ENCODE measurements at regions not wholly inside any gene's neighbourhood (a gene's known extent, or its start where the extent isn't known, plus 50 kb on each side); places are given as distances from the start of the nearest gene placed in this dataset.

DNA sequence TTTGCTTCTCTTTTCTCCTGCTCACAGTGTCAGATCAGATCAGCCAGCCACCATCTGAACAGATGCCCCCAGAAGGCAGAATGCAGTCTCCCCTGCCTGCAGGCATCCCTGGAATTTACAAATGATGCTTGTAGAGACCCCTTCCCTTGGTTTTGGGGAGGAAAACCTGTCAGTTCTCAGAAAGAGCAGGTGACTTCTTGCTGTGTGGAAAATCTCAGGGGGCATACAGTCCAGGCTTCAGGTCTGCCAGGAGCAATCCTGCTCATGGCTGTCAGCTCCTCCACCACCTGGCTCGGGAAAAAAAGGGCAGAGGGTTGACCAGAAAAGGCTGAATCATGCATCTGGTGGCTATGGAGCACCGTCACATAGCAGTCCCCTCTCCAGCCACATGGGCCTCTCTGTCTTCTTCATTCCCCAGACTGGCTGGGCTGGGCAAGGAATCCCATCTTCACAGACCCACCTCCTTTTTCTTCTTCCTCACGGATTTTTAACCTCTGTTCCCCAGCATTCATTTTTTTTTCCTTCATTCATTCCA, 107.0 kb downstream of the KCNF1 start:
- no peak for FAIRE-seq

DNA sequence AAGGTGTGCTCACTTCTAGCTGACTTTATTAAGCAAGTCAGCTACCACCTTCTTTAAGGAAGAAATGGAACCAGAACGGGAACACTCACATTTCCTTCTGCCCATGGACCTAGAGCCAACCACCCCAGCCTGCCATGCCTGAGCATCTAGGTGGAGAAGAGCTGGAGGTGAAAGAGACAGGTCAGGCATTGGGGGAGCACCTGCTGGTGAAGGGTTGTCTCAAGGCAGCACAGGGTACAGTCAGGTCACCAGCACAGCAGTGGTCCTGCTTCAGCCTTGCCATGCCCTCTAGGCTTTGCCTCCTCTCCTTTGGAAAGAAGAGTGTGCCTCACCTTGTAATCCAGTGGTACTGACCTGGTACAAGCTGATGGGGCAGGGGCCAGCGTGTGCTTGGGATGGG, 107.9 kb downstream of the KCNF1 start:
- no peak for FAIRE-seq

DNA sequence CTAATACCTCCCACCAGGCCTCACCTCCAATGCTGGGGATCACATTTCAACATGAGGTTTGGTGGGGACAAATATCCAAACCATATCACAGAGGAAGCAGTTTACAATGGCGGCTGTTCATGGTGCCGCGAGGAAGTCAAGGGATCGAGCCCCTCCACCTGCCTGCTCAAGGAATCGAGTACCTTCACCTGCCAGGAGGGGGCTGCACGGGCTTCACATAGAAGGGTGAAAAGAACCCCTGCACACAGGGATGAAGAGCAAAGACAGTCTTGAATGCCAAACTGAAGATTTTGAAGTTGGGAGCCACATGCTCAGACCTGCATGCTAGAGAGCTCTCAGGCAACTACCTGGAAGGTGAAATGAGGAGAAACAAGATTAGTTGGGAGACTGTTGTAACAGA, 110.3 kb downstream of the KCNF1 start:
- FAIRE-seq, result no peak

DNA sequence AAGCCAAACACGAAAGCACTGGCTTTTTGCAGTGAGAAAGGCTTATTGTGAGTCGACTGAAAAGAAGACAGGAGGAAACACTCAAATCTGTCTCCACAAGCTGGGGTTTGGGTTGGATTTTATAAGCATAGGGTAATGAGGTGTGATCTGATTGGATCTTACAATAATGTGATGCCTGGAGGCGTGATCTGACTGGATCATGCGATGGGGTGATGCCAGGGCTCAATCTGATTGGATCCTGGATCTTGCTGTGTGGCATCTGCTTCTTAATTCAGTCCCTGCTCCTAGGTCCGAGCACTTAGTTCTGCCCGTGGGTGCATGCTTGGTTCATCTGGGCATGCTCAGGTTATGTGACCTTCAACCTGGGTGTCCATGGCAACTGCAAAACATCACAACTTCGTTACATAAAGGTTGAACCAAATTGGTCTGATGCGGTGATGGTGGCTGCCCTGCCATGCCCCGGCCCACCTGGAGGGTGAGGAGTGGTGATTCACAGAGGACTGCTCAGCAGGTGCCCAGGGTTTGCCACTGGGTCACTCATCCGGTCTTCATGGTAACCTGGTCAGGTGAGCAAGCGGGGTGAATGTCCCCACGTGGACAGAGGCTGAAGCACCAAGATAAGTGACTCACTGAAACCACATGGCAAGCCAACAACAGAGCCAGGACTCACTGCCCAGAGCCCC, 111.0 kb downstream of the KCNF1 start:
- no peak for FAIRE-seq

DNA sequence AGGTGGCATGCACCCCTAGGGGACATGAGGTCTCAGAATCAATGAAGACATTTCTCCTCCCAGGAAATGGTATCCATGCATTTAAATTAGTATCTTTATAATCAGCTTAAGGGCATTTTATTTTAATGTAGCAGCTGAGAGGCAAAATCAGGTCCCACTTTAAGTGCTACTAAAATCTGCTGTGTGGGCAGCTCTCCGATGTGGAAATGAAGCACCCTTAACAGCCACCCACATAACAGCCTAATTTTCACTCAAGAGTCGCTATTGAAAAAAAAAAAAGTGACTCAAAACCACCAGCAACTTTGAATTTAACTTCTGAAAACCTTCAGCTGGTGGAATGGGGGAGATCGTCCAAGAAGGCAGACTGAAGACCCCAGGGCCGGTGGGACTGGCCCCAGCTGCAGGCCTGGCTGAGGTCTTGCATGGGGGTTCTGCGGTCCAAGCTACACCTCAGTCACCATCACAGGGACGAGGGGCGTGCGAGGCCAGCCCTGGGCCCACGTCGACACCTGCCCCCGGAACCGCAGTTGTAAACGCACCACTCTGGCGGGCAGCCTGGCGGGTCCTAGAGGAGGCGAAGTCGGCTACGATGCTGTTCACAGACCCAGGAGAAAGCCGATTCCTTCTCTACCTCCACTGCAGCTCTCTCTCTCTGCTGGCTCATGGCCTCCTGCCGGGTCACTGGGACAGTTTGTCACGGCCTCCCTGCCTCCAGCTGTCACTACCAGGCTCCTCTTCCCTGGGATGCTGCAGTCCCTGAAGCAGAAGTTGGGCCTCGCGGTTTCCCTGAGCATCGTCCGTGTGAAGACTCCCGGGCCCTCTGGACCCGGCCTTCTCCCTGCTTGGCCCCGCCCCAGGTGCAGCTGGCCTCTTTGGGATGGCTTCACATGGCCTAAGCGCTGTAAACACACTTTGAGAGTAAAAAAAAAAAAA, 111.9 kb downstream of the KCNF1 start:
- FAIRE-seq, result no peak

DNA sequence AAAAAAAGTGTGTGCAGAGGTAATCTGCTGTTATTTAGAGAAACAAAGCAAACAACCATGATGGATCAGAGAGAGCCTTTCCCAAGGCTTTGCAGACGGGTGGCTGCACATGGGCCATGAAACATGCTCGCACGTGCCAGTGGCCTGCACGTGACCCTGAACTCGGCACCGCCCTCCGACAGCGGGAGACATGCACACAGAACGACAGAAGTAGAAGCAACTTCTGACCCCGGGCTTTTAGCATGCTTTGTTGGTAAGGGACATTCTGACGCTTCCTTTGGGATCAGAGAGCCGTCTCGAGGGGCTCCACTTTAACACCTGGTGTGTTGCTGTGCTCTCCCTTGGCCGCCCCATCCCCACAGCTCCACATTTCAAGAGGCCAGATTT, 112.5 kb downstream of the KCNF1 start:
- FAIRE-seq, result no peak

DNA sequence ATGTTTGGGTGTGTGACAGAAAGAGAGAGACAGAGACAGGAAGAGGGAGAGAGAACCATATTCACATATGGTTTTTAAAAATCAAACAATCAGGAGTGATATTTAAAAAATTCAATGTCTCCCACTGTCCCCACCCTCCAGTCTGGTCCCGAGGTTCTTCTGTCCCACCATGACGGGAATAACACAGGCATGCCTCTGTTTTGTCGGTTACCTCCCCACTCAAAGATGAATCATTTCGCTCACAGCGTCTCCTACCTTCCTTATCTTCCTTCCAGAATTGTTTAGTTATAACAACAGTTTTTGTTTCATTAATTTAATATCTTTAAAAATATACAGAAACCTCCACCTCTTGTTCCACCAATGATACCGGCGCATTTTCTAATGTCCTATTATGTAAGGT, 113.0 kb downstream of the KCNF1 start:
- FAIRE-seq, result no peak

DNA sequence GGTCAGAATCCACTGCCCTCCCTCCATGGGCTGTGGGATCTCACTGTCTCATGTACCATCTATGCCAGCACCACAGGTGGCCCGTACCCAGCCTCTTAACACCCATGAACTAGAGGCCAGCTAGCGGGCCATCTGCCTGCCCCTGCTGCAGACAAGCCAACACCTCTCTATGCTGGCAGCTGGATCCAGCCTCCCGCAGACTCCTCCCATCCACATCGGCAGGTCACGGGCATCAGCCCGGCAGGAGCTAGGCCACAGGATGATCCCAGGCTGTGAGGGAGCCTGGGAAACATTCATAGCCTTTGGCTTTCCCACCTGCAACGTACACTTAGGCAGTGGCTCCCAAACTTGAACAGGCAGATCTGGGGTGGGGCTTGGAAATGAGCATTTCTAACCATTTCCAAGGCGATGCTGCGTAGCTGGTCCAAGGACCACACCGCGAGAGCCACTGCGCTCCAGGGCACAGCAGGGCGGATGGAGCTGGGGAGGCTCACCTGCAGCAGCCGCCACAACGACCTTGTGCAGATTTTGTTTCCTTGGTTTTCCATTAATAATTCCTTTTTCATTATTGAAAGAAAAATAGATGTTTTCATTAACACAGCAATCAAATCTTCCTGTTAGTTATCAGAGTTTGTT, 114.7 kb downstream of the KCNF1 start:
- no peak for FAIRE-seq

DNA sequence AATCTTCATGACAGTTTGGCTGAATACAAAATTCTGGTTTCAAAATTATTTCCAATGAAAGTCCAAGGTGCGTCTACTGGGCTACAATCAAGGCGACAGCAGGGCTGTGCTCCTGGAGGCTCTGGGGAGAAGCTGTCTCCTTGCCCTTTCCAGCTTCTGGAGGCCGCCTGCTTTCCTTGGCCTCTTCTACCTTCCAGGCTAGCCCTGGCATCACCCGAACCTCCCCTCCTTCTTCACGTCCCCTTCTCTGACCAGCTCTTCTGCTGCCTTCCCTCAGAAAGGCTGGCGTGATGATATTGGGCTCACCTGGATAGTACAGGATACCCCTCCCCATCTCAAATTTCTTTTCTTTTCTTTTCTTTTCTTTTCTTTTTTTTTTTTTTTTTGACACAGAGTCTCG, 115.5 kb downstream of the KCNF1 start:
- FAIRE-seq, result no peak

DNA sequence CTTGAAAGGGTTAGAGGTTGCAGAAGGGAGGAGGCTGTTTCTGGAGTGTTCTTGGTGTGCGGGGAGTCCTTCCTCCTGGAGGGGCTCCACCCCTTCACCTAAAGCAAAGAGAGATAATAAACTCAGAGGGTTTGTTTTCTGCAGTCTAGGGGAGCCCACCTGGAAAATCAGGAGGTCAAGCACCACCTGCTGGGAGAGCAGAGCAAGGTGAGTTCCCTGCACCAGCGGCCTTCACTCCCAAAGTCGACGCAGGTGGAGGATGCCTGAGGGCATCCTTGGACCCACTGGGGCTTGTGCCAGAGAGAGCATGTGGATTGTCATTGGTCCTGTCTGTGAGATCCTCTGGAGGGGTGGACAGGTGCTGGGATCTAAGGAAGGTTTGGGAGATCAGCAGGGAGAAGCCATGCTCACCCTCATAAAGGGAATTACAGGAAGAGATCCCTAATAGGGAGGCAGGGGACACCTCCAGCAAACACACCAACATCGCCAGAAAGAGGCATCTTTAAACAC, 116.7 kb downstream of the KCNF1 start:
- FAIRE-seq, result no peak

DNA sequence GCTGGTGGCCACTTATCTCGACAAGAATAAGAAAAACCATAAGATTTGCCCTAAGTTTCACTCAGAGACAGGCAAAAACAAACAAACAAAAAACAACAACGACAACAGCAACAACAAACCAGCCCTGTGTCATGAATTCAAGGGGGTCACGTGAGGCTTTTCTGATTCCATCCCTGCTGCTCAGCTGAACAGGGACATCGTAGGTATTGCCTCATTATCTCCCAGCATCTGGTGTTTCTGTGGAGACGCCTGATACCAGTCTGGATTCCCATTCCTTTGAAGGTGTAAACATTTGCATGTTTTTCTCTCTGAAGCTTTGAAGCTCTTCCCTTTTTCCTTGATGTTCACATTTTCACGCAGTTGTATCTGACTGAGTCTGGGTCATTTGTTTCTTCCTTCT, 117.4 kb downstream of the KCNF1 start:
- FAIRE-seq, result no peak

DNA sequence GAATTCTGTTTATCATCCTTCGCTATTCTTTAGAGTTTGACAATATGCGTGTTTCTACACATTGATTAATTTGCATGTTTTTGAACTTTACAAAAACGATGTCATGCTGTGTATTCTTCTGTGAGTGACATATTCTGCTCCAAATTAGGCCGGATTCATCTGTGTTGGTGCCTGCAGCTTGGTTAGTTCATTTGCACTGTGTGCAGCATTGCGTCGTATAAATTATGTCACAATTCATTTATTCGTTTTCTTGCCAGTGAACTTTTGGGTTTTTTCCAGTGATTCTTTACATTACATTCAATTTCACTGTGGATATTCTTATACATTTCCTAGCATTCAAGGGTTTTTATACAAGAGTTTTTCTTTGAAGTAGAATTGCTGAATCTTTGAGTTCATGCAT, 118.3 kb downstream of the KCNF1 start:
- no peak for FAIRE-seq

DNA sequence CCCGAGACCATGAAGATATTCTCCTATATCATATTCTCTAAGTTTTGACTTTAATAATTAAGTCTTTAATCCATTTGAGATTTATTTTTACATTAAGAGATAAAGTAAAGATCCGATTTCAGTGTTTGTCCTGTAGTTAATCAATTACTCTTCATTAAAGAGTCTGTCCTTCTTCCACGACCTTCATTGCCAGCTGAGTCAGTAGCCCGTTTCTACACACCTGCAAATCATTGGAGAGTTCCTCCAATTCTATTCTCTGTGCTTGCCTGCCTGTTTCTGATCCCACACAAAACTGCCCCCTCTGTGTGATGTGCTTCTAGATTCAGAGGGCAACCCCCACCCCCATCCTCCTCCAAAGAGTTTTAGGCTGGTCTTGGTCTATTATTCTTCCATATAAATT, 119.2 kb downstream of the KCNF1 start:
- no peak for FAIRE-seq

DNA sequence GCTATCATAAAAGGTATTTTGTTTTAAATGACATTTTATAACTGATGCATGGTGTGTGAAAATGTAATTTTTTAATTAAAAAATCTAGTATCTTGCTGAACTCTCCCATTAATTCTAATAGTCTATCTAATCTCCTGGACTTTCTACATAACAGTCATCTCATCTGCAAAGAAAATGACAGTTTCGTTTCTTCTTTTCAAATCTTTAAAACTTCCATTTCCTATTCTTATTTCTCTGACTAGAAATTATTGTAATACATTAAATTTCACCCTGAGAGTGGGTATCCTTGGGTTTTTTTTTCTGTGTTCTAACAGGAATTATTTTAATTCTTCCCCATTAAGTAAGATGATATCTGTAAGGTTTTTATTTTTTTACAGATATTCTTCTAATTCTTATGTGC, 120.1 kb downstream of the KCNF1 start:
- FAIRE-seq, result no peak

DNA sequence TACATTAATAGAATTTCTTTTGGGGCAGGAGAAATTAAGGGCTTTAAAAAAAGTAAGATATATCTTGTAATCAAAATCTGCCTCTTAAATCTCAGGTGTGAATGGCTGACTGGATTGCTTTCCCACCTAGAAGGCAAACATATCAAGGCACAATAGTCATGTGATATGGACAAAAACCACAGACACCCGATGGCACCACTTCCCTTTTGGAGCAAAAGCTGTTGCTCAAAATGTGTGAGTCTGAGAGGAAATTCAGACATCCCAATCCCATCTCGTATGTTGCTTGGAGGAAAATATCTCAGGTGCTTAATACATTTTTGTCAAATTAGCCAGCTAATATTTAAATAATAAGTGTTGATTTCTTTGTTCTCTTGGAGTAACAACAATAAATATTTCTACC, 120.7 kb downstream of the KCNF1 start:
- no peak for FAIRE-seq

DNA sequence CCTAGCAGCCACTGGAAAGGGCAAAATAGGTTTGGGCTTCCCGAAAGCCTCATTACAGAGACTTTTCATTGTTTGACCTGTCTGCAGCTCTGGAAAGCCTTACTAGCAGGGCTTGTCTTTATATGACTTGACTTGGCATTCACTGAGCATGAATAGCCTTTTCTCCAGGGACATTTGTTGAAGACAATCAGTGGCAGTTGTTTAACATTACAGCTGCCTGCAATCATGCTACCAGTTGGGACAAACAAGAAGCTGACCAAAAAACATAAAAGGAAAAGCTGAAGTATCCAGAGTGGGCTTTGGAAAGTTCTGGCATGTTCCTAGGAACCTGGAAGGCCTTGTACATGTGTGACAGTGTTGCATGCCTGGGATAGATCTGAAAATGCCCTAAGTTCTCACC, 121.4 kb downstream of the KCNF1 start:
- no peak for FAIRE-seq

DNA sequence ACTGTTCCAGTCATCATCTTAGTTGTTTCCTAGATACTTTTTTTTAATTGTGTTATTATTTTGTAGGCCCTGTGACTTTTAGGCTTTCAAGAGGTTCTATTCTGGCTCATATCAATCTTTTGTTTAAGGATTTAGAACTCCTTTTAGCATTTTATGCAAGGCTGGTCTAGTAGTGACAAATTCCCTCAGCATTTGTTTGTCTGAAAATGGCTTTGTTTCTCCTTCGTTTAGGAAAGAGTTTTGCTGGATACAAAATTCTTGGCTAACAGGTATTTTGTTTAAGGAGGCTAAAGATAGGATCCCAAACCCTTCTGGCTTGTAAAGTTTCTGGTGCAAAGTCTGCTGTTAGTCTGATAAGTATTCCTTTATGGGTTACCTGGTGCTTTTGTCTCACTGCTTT, 116.6 kb upstream of the SLC66A3 start:
- FAIRE-seq, result no peak

DNA sequence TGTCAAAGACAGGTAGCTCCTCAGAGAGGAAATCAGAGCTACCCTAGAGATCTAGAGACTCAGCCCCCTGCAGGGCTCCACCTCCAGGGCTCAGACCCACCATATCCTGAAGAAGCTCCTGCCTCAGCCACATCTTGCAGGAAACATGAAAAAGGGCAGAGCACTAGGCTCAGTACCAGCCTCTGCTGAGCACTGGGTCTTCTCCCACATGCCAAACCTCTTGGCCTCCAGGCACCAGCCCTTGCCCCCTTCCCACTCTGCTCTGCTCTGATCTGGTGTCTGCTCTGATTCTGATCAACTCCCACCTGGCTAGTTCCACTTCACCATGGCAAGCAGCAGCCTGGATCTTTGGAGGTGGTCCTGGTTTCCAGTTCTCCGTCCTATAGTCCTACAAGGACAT, 114.3 kb upstream of the SLC66A3 start:
- FAIRE-seq, result no peak

DNA sequence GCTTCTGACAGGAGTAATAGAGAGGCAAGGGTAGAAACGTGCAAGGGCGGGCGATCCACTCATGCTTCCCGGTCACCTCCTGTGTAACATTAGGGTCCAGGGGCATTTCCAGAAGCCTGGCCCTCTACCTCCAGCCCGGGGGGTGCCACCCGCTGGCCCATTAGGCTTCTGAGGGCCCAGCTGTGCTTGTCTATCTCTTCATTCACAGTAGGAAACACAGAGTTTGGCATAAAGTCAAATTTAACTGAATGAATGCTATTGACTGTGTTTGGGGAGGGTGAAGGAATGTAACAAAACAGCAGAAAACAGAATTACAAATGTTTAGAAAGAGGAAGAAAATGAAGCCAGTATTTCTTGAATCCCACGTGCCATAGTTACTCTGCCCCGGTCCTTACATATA, 112.4 kb upstream of the SLC66A3 start:
- FAIRE-seq, result no peak

DNA sequence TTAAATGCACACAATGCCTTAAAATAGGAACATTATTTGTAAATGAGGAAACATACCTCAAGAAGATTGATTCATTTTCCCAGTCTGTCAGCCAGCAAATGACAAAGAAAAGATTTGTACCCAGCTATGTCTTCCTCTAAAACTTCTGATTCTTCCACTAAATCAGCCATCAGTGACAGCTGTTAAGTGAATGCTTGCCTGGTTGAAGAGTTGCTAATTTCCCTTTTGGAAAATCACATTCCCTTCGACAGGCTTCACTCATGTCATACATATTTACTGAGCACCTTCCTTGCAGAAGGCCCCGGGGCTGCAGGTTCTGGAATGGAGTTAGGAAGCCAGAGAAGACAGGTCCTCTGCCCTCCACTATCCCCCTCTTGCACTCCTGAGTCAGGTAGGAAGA, 112.0 kb upstream of the SLC66A3 start:
- no peak for FAIRE-seq

DNA sequence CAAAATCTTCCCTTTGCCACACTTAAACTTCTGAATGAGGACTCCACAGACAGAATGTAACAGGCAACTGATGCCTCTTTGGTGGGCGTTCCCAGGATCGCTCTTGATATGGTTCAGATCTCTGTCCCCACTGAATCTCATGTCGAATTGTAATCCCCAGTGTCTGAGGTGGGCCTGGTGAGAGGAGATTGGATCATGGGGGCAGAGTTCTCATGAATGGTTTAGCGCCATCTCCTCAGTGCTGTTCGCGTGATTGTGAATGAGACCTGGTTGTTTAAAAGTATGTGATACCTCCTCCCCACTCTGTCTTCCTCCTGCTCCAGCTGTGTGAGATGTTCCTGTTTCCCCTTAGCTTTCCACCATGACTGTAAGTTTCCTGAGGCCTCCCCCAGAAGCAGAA, 111.1 kb upstream of the SLC66A3 start:
- no peak for FAIRE-seq

DNA sequence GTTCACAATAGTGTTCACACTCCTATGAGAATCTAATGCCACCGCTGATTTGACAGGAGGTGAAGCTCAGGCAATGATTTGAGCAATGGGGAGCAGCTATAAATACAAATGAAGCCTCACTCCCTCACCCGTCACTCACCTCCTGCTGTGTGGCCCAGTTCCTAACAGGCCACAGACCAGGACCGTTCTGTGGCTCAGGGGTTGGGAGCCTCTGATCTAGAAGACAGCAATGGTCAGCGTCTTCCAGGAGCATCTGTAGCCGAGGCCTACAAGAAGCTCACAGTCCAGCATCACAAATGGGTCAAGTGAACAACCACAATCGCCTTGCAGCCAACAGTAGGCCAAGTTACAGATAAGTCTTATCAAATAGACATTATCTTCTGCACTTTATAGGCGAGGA, 110.0 kb upstream of the SLC66A3 start:
- no peak for FAIRE-seq

DNA sequence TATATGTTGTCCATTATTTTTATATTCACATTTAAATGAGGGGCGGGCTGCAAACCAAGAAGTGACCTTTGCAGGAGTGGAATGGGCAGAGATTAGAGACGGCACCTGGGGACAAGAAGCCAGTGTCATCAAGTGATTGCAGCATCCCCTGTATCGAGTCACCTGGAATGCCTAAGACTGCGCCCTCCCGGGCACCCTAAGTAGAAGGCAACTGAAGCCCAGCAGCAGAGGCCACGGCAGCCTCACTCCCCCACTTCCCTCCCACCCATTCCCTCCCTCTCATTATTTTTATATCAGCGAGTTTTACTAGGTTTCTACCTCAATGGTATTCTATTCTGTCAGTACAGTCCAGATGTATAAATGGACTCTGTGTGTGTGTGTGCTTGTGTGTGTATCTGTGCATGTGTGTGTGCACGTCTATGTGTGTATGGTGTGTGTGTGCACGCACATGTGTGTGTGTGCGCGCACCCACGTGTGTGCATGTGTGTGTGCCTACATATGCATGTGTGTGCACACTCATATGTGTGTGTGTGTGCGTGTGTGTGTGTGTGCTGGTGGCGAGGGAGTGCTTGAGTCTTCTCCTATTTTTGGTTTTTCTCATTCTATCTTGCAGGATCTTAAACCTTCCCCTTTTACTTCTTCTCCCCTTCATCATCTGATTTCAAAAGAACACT, 106.8 kb upstream of the SLC66A3 start:
- no peak for FAIRE-seq

Data from TTC549 (cell line).